ENCODE measurements at regions not wholly inside any gene's neighbourhood (a gene's known extent, or its start where the extent isn't known, plus 50 kb on each side); places are given as distances from the start of the nearest gene placed in this dataset.

DNA sequence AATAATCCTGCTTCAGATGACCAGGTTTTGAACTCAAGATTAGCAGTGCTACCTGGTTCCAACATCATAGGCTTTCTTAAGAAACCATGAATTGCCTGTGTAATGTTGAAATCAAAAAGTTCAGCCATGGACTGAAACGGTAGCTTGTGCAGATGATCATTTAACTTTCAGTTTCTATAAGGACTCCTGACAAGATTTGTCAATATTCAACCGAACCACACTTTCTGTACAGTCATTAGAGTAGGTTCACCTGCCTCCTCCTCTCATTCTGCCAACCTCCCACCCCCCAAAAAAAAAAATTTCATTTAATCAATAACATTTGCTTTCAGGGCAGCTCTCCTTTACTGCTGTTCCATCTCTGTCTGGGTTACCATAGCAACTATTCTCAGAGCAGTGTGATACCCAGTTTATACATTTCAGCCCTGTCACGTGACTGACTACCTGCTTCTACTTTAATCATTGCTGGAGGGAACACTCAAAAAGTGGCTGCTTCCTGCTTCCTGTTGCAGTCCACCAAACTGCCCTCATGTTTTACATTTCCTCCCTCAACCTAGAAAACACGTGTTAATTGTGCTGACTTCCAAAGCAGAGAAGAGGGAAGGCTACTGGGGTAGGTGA is 275.5 kb downstream of the SS18 start:
- TF ChIP-seq, protein P1, sequence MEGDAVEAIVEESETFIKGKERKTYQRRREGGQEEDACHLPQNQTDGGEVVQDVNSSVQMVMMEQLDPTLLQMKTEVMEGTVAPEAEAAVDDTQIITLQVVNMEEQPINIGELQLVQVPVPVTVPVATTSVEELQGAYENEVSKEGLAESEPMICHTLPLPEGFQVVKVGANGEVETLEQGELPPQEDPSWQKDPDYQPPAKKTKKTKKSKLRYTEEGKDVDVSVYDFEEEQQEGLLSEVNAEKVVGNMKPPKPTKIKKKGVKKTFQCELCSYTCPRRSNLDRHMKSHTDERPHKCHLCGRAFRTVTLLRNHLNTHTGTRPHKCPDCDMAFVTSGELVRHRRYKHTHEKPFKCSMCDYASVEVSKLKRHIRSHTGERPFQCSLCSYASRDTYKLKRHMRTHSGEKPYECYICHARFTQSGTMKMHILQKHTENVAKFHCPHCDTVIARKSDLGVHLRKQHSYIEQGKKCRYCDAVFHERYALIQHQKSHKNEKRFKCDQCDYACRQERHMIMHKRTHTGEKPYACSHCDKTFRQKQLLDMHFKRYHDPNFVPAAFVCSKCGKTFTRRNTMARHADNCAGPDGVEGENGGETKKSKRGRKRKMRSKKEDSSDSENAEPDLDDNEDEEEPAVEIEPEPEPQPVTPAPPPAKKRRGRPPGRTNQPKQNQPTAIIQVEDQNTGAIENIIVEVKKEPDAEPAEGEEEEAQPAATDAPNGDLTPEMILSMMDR (IDR thresholded peaks at IDR 0.05; ENCODE audit: extremely low read depth in 1 of 2, insufficient read depth in 1 of 2, low read depth in 1 of 2, low read length in 2 of 2): no peak
- TF ChIP-seq POLR2AphosphoS5 (IDR thresholded peaks at IDR 0.05; ENCODE audit: insufficient read depth, low read depth, low read length) (no peak), JUN (IDR thresholded peaks at IDR 0.05; ENCODE audit: borderline replicate concordance, insufficient read depth, insufficient read length, low read depth) (no peak), POLR2A (IDR thresholded peaks at IDR 0.05; ENCODE audit: low read depth, low read length) (no peak), MYC (IDR thresholded peaks at IDR 0.05; ENCODE audit: low read depth, low read length) (no peak), GATA2 (IDR thresholded peaks at IDR 0.05; ENCODE audit: insufficient read depth, insufficient read length, low read depth, low read length) (no peak)
